HG02938 (cell line): ENCODE measurements at regions not wholly inside any gene's neighbourhood (a gene's known extent, or its start where the extent isn't known, plus 50 kb on each side); places are given as distances from the start of the nearest gene placed in this dataset.

ENCODE experiments used
- ATAC-seq: cut with Tn5 transposase; IDR thresholded peaks from one replicate; pipeline ENCODE4 v1.9.1; 2021; ENCODE audit warnings: mild to moderate bottlenecking, moderate library complexity; ENCODE audit not compliant: unreplicated experiment

- no peak for ATAC-seq
Observed at GRCh38 chr3:72594615-72595215, 253.5 kb downstream of the SHQ1 start.

DNA sequence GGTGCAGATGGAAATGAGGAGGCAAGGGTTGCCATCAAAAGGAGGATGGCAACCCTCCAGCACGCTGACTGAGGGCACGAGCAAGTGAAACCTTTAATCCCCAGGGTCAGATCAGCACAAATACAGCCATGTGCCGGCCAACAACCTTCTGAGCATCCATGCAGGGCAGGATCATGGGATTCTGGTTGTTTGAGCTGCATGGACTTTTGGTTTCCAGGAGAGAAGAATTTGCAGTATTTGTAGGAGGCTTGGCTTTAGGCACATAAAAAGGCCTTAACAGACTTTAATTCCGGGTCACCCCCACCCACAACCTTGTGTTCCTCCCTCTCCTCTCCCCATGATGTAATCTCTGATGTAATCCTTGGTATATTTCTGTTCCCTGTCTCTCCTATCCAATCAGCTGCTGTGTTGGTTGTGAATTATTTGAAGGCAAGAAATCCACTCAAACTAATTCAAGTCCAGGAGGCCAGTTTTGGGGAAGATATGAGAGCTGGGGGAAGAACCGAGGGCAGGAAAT, 254.3 kb downstream of the SHQ1 start:
- ATAC-seq: no peak

- no peak for ATAC-seq
Observed at GRCh38 chr3:72591522-72592421, 256.5 kb downstream of the SHQ1 start.

DNA sequence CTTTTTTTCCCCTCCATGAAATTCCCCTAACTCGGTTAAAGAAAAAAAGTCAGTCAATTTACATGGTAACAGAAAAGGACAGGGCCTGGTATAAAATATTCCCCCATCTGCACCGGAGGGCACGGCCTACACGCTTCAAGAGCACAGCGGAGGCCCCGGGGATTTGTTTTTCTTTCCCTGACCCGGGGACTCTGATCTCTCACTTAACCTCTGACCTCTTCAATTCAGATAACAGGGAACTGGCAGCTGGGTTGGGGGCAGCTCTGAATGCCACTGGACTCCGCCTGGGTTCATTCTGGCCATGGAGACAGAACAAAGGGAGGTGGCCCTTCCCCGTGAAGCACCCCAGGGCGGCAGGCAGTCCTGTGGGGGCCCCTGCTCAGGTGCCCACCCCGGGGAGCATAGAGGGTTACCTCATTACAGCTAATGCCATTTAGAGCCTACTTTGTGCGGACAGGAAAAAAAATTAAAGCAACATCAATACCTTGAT, 257.5 kb downstream of the SHQ1 start:
- no peak for ATAC-seq

- no peak for ATAC-seq
Observed at GRCh38 chr3:72587282-72587681, 261.0 kb downstream of the SHQ1 start.

DNA sequence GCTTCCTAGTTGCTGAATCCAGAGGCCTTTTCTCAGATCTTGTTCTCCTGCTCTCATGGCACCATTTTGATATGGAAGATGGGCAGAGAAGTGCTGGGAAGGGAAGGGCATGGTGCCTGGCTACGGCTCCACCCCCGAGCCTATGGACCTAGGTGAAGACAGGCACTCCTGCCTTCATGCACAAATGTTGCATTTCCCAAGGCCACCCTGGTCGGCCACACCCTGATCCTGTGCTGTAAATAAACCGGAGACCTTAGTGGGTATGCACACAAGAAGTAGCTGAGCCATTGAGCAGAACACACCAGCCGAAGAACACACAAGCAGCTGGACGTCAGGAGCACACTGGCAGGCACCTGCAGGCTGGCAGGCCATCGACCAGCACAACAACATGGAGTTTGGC, 261.6 kb downstream of the SHQ1 start:
- ATAC-seq: no peak

DNA sequence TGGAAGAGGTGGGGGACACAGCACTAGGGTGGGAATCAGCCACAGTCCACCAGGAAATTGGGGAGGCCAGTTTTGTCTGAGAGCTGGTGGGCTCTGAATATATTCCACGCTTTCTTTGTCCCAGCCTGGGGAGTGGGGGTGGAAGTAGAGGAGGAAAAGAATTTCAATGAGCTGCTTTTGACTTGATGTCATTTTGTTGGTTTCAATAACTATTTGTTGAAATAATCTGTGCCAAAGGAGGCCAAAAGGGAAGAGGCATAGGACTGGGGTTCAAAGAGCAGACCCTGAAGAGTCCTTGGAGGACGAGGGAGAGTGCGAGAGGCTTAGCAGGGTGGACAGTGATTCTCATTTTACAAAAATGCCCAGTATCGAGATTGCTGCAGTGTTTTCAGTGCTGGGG, 262.3 kb downstream of the SHQ1 start:
- no peak for ATAC-seq

GRCh38 chr3:72584262-72584661, 264.0 kb downstream of the SHQ1 start:
- no peak for ATAC-seq

GRCh38 chr3:72582963-72583362, 265.3 kb downstream of the SHQ1 start:
- ATAC-seq: no peak

DNA sequence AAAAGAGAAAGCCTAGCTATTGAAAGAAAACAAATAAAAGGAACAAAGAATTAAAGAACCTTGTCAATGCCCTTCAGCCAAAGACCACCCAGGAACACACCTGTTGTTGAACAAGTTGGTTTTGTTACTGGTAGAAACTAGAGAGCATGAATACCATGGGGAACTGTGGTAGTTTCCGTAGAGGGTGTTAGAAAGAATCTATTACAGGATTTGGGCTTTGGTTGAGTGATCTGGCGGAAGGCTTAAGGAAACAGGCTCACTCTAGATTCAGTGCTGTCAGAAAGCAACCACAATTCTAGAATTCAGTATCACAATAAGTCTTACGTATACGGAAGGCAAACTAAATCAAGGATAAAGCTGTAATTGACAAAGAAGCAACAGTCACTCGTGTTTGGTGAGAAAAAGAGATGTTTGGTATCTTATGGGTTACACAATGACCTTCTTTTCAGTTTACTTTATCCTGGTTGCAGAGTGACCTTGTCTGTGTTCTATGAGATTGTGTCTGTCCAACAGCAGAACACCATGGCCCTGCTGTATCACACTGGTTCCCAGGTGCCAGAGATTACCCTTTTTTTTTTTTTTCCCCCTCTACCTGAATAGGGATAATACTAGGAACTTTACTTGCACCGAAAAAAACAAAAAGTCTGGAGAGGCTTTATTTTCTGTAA, 265.9 kb downstream of the SHQ1 start:
- peak; percentile 98 for ATAC-seq

DNA sequence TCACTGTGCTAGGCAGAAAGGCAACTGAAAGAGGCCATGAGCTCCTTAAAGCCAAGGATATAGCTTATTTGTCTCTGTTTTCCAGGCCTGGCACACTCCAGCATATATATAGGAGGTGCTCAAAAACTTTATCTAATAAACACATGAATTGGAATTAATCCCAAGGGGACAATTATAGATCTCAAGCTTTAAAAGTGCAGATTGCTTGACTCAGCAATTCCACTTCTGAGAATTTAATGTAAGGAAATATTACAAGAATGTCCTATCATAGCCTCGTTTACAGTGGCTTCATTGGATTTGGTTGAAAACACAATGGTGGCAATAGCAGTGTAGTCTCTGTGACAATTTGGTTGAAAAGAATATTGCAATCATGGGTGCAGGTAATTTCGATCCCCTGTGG, 267.3 kb downstream of the SHQ1 start:
- ATAC-seq: no peak

- ATAC-seq: no peak
Observed at GRCh38 chr3:72580246-72580756, 267.9 kb downstream of the SHQ1 start.

GRCh38 chr3:72579581-72580245, 268.5 kb downstream of the SHQ1 start:
- no peak for ATAC-seq

DNA sequence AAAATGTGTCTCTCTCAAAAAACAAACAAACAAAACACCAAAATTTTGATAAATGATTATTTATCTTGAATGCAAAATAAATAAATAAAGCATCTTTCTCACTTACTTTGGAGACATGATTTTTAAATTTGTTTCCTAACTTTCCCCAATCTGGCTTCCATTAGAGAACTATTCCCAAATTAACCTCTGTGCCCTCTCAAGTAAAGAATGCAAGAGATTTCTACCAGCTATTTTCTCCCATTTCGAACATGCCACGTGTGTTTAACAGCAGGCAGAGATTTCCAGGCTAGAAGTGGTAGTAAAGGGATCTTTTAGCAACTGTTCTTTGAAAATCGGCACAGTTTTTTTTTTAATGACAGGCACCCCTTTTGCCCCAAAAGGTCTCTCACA, 269.1 kb downstream of the SHQ1 start:
- ATAC-seq: no peak

GRCh38 chr3:72577190-72577589, 271.1 kb downstream of the SHQ1 start:
- no peak for ATAC-seq

- no peak for ATAC-seq
Observed at GRCh38 chr3:72576563-72576962, 271.7 kb downstream of the SHQ1 start.

DNA sequence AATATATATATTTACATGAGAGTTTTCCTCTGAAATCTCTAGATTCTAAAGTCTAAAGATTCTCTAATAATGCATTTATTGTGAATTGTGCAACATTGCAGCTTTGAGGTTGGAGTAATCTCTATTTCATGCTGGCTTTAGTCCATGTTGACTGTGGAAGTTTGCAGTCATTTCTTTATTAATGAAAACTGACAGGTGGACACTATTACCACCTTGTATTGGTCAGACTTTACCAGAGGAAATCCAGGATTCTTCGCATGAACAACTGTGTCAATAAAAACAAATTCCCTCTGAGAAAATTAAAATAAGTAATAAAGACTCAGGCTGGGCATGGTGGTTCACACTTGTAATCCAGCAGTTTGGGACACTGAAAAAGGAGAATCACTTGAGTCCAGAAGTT, 274.1 kb downstream of the SHQ1 start:
- ATAC-seq: no peak

- no peak for ATAC-seq
Observed at GRCh38 chr3:72573051-72573450, 275.2 kb downstream of the SHQ1 start.

DNA sequence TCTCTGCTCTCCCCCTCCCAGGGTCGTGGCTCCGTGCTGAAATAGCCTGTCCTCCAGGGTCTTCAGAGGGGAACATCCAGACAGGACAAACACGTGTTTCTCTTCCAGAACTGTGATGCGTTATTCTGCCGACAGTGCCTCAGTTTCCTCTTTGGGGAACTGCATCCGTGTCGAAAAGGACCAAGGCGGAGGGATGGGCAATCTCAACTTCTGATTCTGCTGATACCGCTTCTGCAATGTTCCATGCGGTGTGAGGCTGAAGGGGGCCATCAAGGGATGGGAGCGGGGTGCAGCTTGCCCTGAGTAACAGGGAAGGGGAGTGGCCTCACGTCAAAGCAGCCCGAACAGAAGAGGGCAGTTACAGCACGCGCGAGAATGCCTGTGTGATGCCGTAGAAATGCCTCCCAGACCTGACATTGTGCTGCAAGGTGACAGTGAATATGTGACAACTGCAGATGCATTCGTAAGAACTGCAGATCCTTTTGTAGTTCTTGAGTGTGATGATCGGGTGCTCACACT, 275.7 kb downstream of the SHQ1 start:
- ATAC-seq: no peak

DNA sequence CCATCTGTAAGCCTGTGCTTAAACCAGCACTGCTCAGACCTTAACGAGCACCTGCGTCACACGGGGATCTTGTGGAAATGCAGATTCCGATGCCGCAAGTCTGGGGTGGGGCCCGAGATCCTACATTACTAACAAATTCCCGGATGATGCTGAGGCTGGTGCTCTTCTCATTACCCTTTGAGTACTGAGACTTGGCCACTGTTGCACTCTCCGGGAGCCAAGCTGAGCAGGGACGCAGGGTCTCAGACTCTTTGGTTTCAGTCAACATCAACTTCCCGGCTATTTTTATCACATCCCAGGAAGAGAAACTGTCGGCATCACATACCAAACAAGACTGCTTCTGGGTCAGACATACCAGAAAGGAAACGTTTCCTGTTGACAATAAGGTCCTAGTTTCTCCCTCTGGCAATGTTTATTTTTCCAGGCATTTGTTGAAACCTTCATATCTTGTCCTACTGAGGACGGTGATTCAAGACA, 276.6 kb downstream of the SHQ1 start:
- no peak for ATAC-seq
